HG03095 (cell line): ENCODE measurements at regions not wholly inside any gene's neighbourhood (a gene's known extent, or its start where the extent isn't known, plus 50 kb on each side); places are given as distances from the start of the nearest gene placed in this dataset.
"Not testable (repeated sequence)": the region's sequence is repeated elsewhere in the genome, so short reads cannot be mapped to it uniquely, and the experiment has no call there.

Source experiments
- ATAC-seq: cut with Tn5 transposase; IDR thresholded peaks from one replicate; pipeline ENCODE4 v1.9.1; 2021; ENCODE audit warnings: moderate library complexity; ENCODE audit not compliant: unreplicated experiment

DNA sequence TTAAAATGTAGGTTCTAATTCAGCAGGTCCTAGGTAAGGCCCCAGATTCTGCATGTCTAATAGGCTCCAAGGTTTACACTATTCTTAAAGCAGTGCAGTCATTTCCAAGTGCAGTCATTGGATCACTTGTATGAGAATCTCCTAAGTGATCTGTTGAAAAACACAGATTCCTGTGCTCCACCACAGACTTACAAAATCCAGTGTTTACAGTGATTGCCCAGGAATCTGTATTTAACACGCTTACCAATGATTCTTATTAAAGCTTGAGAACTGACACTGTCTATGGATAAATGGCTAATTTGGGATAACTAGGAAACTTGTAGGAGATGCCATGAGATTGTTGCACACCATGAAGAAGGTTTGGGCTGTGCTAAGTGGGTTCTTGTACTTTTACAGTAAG is 104.6 kb upstream of the PLEKHG1 start:
- ATAC-seq: no peak

DNA sequence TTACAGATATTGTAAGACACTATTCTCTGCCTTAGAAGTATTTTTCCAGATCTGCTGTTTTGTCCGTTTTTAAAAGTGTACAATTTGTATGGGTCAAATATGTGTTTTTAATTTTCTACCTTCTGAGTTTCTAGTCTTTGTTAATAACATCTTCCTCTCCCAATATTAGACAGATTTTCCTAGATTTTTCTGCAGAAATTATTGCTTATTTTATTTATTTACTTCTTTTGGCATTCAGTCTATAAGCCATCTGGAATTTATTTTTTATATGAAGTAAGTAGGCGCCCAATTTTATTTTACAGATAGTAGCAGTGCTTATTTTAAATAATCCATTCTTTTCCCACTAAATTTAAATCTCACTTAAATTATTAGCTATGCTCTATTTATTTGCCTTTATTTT is 103.1 kb upstream of the PLEKHG1 start:
- no peak for ATAC-seq

DNA sequence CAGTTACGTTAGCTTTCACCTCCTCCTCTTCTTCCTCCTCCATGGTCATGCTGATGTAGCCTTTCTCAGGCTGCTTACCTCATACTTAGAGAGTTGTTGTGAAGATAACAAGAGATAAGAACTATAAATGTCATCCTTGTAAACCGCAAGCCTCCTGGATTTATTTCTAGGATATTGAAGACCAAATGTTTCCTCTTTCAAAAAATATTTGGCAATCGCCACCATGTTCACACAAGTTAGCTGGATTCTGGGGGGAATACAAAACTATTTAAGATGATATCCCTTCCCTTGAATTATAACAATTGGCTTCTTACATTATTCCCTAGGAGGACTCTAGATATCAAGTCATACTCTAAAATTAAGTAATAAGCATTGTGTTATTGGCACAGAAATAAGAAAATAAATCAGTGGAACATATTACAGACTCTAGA is 99.8 kb upstream of the PLEKHG1 start:
- ATAC-seq: no peak

DNA sequence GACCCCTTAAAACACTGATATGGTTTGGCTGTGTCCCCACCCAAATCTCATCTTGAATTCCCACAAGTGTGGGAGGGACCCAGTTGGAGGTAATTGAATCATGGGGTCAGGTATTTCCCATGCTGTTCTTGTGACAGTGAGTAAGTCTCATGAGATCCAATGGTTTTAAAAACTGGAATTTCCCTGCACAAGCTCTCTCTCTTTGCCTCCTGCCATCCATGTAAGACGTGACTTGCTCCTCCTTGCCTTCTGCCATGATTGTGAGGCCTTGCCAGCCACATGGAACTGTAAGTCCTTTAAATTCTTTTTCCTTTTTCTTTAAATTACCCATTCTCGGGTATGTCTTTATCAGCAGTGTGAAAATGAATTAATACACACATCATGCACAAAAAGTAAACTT is 99.1 kb upstream of the PLEKHG1 start:
- not testable (repeated sequence) for ATAC-seq

DNA sequence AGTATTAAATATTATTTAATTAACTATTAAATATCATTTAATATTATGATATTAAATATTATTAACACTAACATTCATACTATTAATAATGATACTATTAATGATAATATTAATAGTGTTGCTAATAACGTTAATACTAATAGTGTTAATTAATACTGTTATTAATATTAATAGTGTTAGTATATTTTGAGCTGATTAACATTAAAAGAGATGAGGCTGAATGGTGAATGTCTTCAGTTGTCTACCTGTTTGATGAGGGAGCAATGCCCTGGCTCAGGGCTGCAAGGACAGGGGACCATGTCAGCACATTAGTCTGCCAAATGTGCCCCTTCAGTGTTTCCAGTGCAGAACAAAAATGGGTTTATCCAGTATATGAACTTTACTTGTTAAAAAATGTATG is 96.6 kb upstream of the PLEKHG1 start:
- no peak for ATAC-seq

DNA sequence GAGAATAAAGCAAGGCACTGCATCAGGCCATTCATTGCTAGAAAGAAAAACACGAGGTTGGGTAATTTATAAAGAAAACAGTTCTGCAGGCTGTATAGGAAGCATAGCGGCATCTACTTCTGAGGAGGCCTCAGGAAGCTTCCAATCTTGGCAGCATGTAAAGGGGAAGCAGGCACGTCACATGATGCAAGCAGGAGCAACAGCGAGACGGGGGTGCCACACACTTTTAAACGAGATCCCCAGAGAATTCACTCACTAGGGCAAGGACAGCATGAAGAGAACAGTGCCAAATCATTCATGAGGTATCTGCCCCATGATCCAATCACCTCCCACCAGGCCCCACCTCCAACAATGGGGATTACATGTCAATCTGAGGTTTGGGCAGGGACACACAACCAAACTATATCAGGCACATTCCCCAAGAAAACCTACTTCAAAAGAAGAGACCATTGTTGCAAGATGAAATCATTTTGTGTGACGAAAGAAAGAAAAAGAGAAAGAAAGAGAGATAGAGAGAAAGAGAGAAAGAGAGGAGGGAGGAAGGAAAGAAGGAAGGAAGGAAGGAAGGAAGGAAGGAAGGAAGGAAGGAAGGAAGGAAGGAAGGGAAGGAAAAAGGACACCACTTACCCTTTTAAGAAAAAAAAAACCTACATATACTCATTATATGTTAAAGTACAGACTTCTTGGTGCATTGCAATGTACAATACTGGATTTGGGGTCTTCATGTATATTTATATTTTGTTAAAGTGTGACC is 95.9 kb upstream of the PLEKHG1 start:
- no peak for ATAC-seq

DNA sequence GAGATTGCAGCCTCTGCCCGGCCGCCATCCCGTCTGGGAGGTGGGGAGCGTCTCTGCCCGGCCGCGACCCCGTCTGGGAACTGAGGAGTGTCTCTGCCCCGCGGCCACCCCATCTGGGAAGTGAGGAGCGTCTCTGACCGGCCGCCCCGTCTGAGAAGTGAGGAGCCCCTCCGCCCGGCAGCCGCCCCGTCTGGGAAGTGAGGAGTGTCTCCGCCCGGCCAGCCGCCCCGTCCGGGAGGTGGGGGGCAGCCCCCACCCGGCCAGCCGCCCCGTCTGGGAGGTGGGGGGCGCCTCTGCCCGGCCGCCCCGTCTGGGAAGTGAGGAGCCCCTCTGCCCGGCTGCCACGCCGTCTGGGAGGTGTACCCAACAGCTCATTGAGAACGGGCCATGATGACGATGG is 92.3 kb upstream of the PLEKHG1 start:
- not testable (repeated sequence) for ATAC-seq

DNA sequence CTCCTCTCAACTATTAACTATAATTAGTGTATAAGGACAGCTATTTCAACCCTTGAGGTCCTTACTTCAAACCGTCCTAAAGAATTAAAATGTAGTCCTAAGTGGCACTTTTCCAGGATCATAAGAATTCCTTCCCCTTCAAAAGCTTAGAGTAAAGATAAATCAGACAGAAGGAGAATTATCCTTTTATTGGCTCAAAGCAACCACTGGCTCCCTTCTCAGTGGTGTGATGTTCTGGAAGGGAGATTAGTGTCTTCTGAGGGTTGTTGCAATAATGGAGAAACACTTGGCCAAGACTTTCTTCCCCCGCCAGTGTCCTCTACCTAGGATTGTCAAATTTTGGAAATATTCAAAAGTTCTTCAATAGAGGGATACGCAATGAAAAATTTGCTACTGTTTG is 89.1 kb upstream of the PLEKHG1 start:
- no peak for ATAC-seq

DNA sequence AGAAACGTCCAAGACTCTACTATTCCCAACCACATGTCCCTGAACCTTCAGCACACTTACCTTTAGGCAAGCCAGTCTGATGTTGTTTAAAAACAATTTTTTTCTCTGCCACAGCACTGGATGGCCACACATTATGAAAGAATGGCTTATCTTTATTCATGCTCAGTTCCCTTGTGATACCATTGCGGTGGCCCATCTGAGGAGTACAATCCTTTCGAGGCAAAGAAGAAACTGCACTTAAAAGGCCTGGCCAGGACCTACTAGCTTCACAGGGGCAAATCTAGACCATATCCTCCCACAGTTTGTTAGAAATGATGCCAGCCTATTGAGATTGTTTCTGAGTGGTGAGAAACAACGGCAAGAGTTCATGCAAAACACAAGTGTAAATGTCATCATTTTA is 88.4 kb upstream of the PLEKHG1 start:
- no peak for ATAC-seq

DNA sequence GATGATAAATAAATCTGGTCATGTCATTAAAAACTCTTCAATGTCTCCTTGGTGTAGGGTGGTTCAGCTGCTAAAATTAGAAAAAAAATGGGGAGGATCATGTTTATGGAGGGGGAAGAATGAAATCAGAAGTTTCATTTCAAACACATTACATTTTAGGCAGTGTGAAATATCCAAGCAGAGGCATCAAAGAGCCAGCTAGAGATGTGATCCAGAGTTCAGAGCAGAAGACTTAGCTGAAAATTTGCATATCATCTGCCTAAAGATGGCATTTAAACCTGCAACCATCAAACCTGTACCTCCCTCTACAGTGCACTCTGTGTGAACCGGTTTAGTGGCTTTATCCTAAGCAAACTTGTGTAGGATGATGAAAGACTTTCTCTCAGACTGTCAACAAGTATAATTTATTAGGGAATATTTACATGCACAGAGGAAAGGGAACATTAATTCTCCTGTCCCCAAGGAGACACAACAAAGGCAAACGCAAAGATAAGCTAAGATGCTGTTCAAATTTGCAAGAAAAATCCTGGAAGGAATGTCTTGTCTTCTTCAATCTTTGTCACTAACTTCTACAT is 84.8 kb upstream of the PLEKHG1 start:
- ATAC-seq: no peak

DNA sequence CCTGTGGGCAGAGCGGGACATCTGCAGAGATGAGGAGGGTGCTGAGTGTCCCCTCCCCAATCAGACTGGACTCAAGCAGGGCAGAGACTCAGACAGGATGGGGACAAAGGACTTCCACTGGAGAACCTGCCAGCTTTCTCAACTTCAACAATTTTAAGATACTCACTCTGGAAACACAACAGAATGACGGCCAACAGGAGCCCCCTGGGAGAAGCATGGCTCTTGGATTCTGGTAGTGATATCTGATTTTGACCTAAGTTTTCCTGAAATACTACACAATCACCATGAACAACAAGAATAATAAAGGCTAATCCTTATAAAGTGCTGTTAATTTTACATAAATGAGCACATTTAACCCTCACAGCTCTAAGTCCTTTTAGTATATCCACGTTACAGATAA is 83.5 kb upstream of the PLEKHG1 start:
- no peak for ATAC-seq

DNA sequence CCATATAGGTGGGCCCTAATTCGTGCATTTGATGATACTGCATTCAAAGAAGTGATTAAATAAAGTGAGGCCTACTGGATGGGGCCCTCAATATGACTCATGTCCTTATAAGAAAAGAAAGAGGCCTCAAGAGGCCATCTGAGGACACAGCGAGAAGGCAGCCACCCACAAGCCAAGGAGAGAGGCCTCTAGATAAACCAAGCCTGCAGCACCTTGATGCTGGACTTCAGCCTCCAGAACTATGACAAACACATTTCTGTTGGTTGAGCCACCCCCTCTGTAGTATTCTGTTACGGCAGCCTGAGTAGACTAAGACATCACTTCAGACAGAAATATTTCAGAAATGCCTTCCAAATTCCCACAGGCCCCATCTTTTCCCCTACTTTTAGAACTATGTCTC is 82.5 kb upstream of the PLEKHG1 start:
- ATAC-seq: no peak

DNA sequence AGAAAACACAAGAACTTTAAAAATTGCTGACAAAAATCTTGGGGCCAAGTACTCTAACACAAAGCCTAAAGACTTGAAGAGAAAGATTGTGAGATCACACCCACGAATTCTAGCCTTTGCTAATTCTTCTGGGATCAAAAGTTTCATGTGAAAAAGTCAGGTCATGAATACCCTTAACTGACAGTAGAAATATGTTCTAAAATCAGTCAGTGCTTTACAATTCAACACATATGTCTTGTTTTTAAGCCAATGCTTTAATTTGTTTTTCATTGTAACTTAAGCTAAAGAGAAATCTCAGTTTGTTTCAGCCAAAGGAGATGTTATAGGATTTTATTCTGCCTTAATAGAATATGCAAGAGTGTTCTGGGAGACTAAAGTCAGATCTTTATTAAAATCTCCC is 78.2 kb upstream of the PLEKHG1 start:
- ATAC-seq: no peak

DNA sequence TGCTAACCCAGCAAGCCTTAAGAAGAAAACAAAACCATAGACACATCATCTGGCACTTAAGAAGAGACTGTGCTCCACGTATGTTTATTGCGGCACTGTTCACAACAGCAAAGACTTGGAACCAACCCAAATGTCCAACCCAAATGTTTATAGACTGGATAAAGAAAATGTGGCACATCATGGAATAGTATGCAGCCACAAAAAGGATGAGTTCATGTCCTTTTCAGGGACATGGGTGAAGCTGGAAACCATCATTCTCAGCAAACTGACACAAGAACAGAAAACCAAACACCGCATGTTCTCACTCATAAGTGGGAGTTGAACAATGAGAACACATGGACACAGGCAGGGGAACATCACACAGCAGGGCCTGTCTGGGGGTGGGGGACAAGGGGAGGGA is 76.5 kb upstream of the PLEKHG1 start:
- ATAC-seq: not testable (repeated sequence)

DNA sequence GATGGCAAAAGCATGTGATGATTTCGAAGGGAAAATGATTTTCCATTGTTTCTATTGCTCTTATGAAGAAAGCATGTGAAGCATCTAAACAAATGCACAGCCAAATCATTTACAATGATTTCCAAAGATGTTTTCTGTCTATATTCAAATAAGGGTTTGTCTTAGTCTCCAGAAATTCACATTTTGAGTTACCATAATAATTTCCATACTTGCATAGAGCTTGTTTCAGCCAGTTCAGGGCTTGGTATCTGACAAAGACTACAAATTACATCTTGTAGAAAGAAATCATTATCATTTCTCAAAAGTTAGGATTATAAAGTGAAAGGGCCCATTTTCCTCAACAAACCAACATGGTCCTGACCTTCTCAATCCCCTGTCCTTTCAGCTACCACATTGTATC is 74.4 kb upstream of the PLEKHG1 start:
- no peak for ATAC-seq

DNA sequence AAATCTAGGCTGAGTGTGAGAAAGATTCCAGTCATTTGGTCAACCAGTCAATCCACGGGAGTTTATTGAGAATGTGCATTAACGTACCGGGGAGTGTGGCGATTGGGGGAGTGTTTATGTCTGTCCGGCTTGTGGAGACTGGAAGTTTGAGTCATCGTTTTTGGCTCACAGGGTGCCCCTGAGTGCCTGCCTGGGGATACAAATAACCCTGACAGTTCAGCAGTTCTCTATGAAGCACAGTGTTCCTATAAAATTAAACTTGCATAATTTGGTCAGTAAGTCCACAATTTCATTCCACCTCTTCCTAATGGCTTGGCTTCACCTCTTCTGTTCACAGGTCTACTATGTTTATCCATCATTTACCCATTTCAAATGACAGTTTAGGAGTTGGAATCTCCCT is 72.6 kb upstream of the PLEKHG1 start:
- ATAC-seq: no peak

DNA sequence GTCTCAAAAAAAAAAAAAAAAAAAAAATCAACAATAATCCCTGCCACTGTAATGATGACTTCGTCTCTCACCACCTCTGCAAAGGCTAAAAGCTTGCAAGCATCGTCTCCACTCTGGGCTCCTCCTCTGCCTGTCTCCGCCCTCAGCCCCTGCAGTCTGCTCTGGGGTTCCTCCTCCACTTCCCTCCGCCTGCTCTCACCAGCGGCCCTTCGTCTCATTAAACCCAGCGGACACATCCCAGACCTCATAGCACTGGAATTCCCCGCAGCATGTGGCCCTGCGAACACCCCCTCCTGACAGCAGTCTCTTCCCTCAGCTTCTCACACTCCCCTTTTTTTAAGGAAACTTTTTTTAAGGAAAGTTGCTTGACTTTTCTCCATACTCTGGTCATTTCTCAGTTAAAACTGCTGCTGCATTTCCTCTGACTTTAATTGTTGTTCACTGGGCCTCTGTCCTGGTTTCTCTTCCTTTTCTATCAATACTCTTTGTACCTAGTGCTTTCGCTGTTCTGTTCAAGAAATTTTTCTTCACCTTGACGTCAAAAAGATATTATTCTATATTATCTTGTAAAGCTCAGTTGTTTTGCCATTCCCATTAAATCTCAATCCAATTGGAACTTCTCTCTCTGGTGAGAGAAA is 70.9 kb upstream of the PLEKHG1 start:
- no peak for ATAC-seq

DNA sequence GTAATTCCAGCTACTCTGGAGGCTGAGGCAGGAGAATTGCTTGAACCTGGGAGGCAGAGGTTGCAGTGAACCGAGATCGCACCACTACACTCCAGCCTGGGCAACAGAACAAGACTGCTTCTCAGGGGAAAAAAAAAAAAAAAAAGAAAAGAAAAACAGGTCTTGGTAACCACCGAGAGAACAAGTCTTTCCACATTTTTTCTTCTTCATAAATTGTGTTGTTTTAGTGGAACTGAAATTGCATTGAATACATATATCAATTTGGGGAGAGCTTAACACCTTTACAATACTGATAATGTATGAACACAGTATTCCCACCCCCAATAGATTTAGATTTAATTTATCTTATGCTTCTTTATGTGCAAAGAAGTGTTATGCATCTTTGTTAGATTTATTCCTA is 70.0 kb upstream of the PLEKHG1 start:
- no peak for ATAC-seq

DNA sequence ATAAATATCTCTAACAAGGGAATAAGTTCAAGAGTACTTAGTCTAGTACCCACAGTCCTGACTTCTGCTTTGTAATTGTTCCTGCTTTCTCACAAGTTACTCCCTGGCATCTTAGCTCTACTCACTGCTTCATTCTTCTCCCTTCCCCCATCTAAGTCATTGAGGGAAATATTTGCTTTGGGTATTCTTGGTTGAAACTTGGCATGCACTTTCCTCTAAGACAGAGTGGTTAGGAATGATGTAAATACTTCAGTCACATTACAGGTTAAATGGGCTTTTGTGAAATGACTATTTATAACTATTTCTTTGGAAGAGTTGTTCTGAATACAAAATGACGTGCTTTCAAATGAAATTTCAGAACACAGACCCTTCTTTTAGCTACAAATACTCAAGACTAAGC is 67.7 kb upstream of the PLEKHG1 start:
- no peak for ATAC-seq

DNA sequence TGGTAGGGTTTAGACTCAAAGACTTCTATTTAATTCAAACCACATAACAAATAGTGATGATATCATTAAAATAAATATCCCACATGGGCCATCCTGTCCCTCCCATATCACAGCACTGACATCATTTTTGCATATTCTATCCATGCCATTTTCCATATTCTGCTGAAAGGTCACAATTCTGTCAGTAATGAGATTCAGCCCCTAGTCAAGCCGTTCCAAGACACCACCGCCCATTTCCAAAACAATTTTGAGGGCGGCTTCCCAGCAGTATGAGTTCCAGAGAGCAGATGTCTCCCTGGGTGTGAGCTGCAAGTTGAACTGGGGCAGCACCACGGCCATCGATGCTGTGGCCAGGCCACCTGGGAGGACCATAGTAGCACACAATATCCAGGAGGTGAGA is 65.1 kb upstream of the PLEKHG1 start:
- ATAC-seq: no peak

DNA sequence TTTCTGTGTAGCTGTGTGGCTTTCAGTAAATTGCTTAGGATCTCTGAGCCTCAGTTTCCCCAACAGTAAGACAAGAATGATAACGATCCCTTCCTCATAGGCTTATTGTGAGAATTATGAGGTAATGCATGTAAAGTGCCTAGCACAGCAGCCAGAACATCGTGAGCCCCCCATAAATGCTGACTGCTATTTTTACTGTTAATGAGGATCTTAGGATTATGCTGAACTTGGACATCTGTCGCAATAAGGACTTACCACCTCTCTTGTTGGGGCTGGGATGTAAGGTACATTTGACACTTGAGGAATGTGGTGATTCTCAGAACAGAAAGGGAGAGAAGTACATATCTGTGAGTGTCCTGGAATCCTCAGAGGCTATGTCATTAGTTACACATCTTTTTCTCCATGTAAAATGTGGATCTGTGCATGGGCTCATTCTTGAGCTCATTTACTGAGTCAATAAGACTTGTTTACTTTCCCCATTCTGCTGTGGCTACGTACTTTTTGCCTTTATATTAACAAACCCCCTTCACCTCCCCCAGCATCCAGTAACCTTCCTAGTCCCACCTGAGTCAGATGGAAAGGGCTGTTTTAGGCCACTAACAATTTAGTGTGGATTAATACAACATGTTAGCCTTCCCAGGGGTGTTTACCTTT is 64.4 kb upstream of the PLEKHG1 start:
- no peak for ATAC-seq

DNA sequence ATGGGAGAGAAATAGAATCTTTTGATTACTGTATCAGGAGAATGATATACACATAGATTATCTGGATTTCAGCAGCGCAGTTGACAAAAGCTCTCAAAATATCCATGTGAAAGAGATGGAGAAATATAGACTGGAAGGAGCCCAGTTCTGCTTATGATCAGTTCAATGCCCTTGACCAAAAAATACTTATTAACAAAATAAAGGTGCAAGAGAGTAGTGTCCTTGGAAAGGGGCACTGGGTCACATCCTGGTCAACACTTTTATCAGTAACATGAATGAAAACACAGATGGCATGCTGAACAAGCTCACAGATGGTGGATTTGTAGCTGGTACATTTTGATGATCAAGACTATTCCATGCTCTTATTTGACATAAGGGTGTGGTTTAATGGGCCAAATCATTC is 63.9 kb upstream of the PLEKHG1 start:
- ATAC-seq: no peak
